Stomach (tissue), 8 donors: ENCODE measurements at regions not wholly inside any gene's neighbourhood (a gene's known extent, or its start where the extent isn't known, plus 50 kb on each side); places are given as distances from the start of the nearest gene placed in this dataset.

Experiments
- DNase-seq, 2 donors: peaks; one replicate each; pipeline versions ENCODE4 v3.0.0 to v3.0.0-alpha.2; 2013 to 2019
- H3K27ac ChIP-seq, 5 donors: fragments of 200-600 bp in 4 of 5; sonication (generic) in 4 of 5; one replicate each; pipeline ENCODE4 v1.5.1; 2013 to 2019; ENCODE audit warnings: mild to moderate bottlenecking in 1 of 5, moderate library complexity in 1 of 5
- H3K27me3 ChIP-seq, 3 donors: fragments of 200-600 bp; sonication (generic); one replicate each; pipeline ENCODE4 v1.5.1; 2017 to 2019; ENCODE audit warnings: mixed run types in 1 of 3
- H3K36me3 ChIP-seq, 4 donors: fragments of 200-600 bp; sonication (generic); 1 replicate in 3 of 4; 2 replicates in 1 of 4; pipeline ENCODE4 v1.5.1; 2016 to 2019
- H3K4me1 ChIP-seq, 4 donors: fragments of 200-600 bp; sonication (generic); one replicate each; pipeline ENCODE4 v1.5.1; 2016 to 2019
- H3K4me3 ChIP-seq, 4 donors: fragments of 200-600 bp; sonication (generic) in 3 of 4; one replicate each; pipeline ENCODE4 v1.5.1; 2016 to 2019; ENCODE audit warnings: mild to moderate bottlenecking in 1 of 4
- H3K9me3 ChIP-seq, 4 donors: fragments of 200-600 bp; sonication (generic); one replicate each; pipeline ENCODE4 v1.5.1; 2016 to 2019
- EP300 ChIP-seq: sonication (generic); formaldehyde crosslinking; IDR thresholded peaks from one replicate; pipeline ENCODE4 v1.6.1; 2017; ENCODE audit warnings: antibody characterized with exemption
- POLR2A ChIP-seq, 4 donors: fragments of 450-650 bp; IDR thresholded peaks; one replicate each; pipeline ENCODE4 v1.6.1; 2016; ENCODE audit warnings: antibody characterized with exemption in 4 of 4, control low read depth in 2 of 4, mild to moderate bottlenecking in 1 of 4, moderate library complexity in 1 of 4
- POLR2AphosphoS5 ChIP-seq, 3 donors: sonication (generic); formaldehyde crosslinking; IDR thresholded peaks; one replicate each; pipeline ENCODE4 v1.6.1; 2016; ENCODE audit warnings: antibody characterized with exemption in 3 of 3
- WGBS, 5 donors: extraction: QIAGEN DNeasy Blood & Tissue Kit in 3 of 5; methylation state at CpG; one replicate each; pipeline versions ENCODE4 v1.1.5 to v1.1.7; 2013 to 2018; 5-methylcytosine and 5-hydroxymethylcytosine counted together
- intact Hi-C: fragments of 100-400 bp; cut with DNase I; formaldehyde crosslinking; loops from one replicate; pipeline ENCODE4 v1.15.1; 2023; ENCODE audit warnings: low total_unique reads
- TF ChIP-seq, protein P1 (sequence below), 7 experiments: fragments of 450-650 bp in 4 of 7; fragments of 200-600 bp in 3 of 7; sonication (generic) in 3 of 7; IDR thresholded peaks; one replicate each; pipeline ENCODE4 v1.5.1; 2016 to 2019; ENCODE audit warnings: antibody characterized with exemption in 7 of 7, control low read depth in 2 of 7, mild to moderate bottlenecking in 1 of 7
- donor health status: healthy with polysubstance abuse.
- donor health status: Bipolar disorder and iron deficiency.
- donor health status: healthy.

DNA sequence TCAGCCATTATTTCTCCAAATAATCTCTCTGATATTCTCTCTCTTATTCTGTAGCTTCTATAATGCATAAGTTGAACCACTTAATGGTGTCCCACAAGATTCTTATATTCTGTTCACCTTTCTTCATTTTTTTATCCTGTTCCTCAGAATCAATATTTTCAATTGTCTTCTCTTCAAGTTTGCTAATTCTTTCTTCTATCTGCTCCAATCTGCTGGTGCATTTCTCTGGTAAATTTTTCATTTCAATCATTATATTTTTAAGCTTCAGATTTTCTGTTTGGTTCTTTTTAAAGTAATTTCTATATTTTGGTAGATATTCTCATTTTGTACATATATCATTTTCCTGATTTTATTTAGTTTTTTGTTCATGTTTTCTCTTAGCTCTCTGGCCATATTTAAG lies 272.6 kb downstream of the ZEB1 start:
- Histone ChIP-seq H3K36me3 (no peaks in the 10 kb centered on the region), H3K4me3 (no peak overlapping the region), H3K9me3 (peaks cover 0 to 17% (median 8%) of the 10 kb centered on the region in 4 donors), H3K27ac (no peak overlapping the region), H3K4me1 (peaks cover 0 to 4% (median 0%) of the 10 kb centered on the region in 4 donors), H3K27me3 (no peaks in the 10 kb centered on the region)
- TF ChIP-seq, protein P1, sequence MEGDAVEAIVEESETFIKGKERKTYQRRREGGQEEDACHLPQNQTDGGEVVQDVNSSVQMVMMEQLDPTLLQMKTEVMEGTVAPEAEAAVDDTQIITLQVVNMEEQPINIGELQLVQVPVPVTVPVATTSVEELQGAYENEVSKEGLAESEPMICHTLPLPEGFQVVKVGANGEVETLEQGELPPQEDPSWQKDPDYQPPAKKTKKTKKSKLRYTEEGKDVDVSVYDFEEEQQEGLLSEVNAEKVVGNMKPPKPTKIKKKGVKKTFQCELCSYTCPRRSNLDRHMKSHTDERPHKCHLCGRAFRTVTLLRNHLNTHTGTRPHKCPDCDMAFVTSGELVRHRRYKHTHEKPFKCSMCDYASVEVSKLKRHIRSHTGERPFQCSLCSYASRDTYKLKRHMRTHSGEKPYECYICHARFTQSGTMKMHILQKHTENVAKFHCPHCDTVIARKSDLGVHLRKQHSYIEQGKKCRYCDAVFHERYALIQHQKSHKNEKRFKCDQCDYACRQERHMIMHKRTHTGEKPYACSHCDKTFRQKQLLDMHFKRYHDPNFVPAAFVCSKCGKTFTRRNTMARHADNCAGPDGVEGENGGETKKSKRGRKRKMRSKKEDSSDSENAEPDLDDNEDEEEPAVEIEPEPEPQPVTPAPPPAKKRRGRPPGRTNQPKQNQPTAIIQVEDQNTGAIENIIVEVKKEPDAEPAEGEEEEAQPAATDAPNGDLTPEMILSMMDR (IDR thresholded peaks at IDR 0.05) = no peak
- TF ChIP-seq POLR2A (IDR thresholded peaks at IDR 0.05) (no peak), POLR2AphosphoS5 (IDR thresholded peaks at IDR 0.05) (no peak), EP300 (no peak)
- no peak for DNase-seq
- intact Hi-C loops = no loop called here

DNA sequence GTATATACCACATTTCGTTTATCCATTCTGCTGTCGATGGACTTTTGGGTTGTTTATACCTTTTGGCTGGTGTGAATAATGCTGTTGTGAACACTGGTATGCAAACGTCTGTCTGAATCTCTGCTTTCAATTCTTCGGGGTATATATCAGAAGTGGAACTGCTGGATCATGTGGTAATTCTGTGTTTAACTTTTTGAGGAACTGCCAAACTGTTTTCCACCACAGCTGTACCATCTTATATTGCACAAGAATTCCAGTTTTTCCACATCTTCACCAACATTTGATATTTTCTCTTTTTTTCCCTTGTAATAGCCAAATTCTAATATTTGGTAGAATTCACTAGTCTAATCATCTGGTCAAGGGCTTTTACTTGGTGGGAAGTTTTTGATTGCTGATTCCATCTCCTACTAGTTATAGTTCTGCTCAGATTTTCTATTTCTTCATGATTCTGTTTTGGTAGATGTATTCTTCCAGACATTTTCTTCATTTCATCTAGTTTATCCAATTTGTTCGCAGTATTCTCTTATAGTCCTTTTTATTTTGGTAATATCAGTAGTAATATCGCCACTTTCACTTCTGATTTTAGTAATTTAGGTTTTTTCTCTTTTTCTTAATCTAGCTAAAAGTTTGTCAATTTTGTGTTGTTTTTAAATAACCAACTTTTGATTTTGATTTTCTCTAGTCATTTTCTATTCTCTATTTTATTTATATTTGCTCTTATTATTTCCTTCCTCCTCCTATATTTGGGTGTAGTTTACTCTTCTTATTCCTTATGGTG lies 271.2 kb downstream of the ZEB1 start:
- WGBS, 5 donors = 60 to 73% (median 72%) methylated on average over 6 of the region's 6 CpGs
- Histone ChIP-seq H3K27me3 (no peaks in the 10 kb centered on the region), H3K36me3 (no peaks in the 10 kb centered on the region), H3K9me3 (peaks cover 0 to 17% (median 8%) of the 10 kb centered on the region in 4 donors), H3K27ac (no peak overlapping the region), H3K4me3 (no peak overlapping the region), H3K4me1 (no peaks in the 10 kb centered on the region)
- no peak for DNase-seq
- TF ChIP-seq EP300 (no peak), POLR2A (IDR thresholded peaks at IDR 0.05) (no peak), POLR2AphosphoS5 (IDR thresholded peaks at IDR 0.05) (no peak)
- TF ChIP-seq, protein P1 (IDR thresholded peaks at IDR 0.05) = no peak
- intact Hi-C loops = no loop called here

DNA sequence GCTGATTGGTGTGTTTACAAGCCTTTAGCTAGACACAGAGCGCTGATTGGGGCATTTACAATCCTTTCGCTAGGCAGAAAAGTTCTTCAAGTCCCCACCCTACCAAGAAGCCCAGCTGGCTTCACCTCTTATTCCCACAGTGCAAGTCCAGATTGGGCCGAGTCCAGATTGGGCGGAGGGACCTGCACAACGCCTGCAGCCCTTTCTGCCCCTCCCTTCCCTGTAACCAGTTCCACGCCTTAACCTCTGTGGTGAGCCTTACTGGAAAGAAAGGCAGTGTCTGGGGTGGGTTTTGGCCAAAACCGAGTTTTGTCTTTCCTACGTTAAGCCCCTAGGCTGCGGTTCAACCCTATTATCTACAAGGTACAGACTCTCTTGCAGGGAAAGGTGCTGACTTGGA lies 268.7 kb downstream of the ZEB1 start:
- WGBS, 5 donors = 85 to 97% (median 88%) methylated on average over 9 of the region's 9 CpGs
- H3K27ac ChIP-seq = no peak overlapping the region
- no peak overlapping the region for H3K4me3 ChIP-seq
- TF ChIP-seq POLR2A (IDR thresholded peaks at IDR 0.05) (no peak), EP300 (no peak), POLR2AphosphoS5 (IDR thresholded peaks at IDR 0.05) (no peak)
- TF ChIP-seq, protein P1 (IDR thresholded peaks at IDR 0.05) = no peak
- H3K27me3 ChIP-seq = no peaks in the 10 kb centered on the region
- peaks cover 0 to 16% (median 8%) of the 10 kb centered on the region in 4 donors for H3K9me3 ChIP-seq
- no peak for DNase-seq
- H3K4me1 ChIP-seq = peaks cover 4 to 22% (median 15%) of the 10 kb centered on the region in 4 donors
- intact Hi-C loops = no loop called here
- no peaks in the 10 kb centered on the region for H3K36me3 ChIP-seq

DNA sequence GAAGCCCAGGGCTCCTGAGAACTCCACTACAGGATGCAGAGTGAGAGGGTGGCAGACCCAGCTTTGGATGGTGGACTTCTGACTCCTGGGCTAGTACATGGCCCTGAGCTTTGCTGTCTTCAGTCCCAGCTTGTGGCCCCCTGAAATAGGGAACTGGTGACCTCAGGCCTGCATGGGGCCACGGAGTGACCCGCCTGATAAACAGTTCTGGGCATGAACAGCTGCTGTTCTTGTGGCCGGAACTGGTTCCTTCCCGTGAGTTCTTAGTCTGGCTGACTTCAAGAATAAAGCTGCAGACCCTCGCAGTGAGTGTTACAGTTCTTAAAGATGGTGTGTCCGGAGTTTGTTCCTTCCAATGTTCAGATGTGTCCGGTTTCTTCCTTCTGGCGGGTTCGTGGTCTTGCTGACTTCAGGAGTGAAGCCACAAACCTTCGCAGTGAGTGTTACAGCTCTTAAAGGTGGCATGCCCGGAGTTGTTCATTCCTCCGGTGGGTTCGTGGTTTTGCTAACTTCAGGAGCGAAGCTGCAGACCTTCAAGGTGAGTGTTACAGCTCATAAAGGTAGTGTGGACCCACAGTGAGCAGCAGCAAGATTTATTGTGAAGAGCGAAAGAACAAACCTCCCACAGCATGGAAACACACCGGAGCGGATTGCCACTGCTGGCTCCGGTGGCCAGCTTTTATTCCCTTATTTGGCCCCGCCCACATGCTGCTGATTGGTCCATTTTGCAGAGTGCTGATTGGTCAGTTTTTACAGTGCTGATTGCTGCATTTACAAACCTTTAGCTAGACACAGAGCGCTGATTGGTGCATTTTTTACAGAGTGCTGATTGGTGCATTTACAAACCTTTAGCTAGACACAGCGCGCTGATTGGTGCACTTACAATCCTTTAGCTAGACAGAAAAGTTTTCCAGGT lies 268.0 kb downstream of the ZEB1 start:
- Histone ChIP-seq H3K27me3 (no peaks in the 10 kb centered on the region), H3K4me3 (no peak overlapping the region), H3K4me1 (peaks cover 11 to 29% (median 20%) of the 10 kb centered on the region in 4 donors), H3K36me3 (no peaks in the 10 kb centered on the region), H3K27ac (peak overlapping the region in 1 of 5 donors; percentile 31), H3K9me3 (peaks cover 0 to 9% (median 5%) of the 10 kb centered on the region in 4 donors)
- intact Hi-C loops = no loop called here
- 80 to 89% (median 83%) methylated on average over 22 of the region's 22 CpGs for WGBS, 5 donors
- DNase-seq = no peak
- TF ChIP-seq, protein P1 (IDR thresholded peaks at IDR 0.05) = no peak
- TF ChIP-seq POLR2A (IDR thresholded peaks at IDR 0.05) = no peak
- TF ChIP-seq POLR2AphosphoS5 (IDR thresholded peaks at IDR 0.05) = no peak
- no peak for TF ChIP-seq EP300
